Osteoblast (primary cell): ENCODE measurements at regions not wholly inside any gene's neighbourhood (a gene's known extent, or its start where the extent isn't known, plus 50 kb on each side); places are given as distances from the start of the nearest gene placed in this dataset.
A peak's percentile ranks its signal among the peaks of the same experiment; 100 is the strongest.

Experiments
- DNase-seq: peaks from one replicate; pipeline ENCODE4 v3.0.0; 2011; ENCODE audit warnings: low spot score, mixed read lengths; ENCODE audit not compliant: insufficient read length; ENCODE audit errors: missing footprints
- H2AFZ ChIP-seq: 2 replicates; pipeline ENCODE4 v1.6.0; 2011; ENCODE audit warnings: mild to moderate bottlenecking, low read length
- H3K27ac ChIP-seq: 2 replicates; pipeline ENCODE4 v1.5.1; 2011; ENCODE audit warnings: mild to moderate bottlenecking, low read depth, low read length, moderate library complexity
- H3K27me3 ChIP-seq: 2 replicates; pipeline ENCODE4 v1.6.0; 2012; ENCODE audit warnings: mild to moderate bottlenecking, control low read depth, inconsistent platforms, low read length, moderate library complexity; ENCODE audit not compliant: insufficient read depth
- H3K36me3 ChIP-seq: 2 replicates; pipeline ENCODE4 v1.5.1; 2011; ENCODE audit warnings: mild to moderate bottlenecking, low read length, control low read depth, moderate library complexity; ENCODE audit not compliant: insufficient read depth
- H3K4me1 ChIP-seq: 2 replicates; pipeline ENCODE4 v1.5.1; 2011; ENCODE audit warnings: mild to moderate bottlenecking, low read length, control low read depth, moderate library complexity; ENCODE audit not compliant: insufficient read depth
- H3K4me2 ChIP-seq: 2 replicates; pipeline ENCODE4 v1.6.0; 2011; ENCODE audit warnings: mild to moderate bottlenecking, low read length; ENCODE audit not compliant: insufficient read depth
- H3K4me3 ChIP-seq: fragments of 200-600 bp; sonication (generic); 3 replicates; pipeline ENCODE4 v1.5.1; 2012; ENCODE audit warnings: mild to moderate bottlenecking, low read length, inconsistent platforms; ENCODE audit not compliant: insufficient read depth
- H3K79me2 ChIP-seq: 2 replicates; pipeline ENCODE4 v1.6.0; 2012; ENCODE audit warnings: mild to moderate bottlenecking, low read length, control low read depth, inconsistent platforms; ENCODE audit not compliant: insufficient read depth
- H3K9me3 ChIP-seq: 2 replicates; pipeline ENCODE4 v1.5.1; 2011; ENCODE audit warnings: low read depth, low read length, control low read depth
- H4K20me1 ChIP-seq: 2 replicates; pipeline ENCODE4 v1.6.0; 2012; ENCODE audit warnings: mild to moderate bottlenecking, low read length, control low read depth; ENCODE audit not compliant: insufficient read depth
- TF ChIP-seq, protein P1 (sequence below): IDR thresholded peaks from 2 replicates; pipeline ENCODE4 v1.5.1; 2011; ENCODE audit warnings: mild to moderate bottlenecking, low read depth, low read length, moderate library complexity; ENCODE audit errors: extremely low read depth

DNA sequence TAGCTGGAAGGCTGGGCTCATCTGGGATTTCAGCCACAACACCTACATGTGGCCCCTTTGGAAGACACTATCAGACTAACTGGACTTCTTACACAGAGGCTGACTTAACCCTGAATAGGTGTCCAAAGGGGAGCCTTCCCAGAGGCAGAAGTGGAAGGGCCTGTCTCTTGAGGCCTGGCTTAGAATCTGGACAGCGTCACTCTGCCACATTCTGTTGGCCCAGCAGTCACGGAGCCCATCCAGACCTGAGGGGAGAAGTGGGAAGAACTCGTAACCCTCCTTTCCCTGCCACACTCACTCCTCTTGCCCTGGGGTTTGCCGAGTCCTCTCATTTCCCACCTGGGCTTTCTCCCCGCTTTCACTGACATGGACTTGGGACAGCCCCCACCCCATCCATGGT lies 170.5 kb downstream of the C16orf95 start:
- Histone ChIP-seq H3K4me1 (peaks cover 32% of the 10 kb centered on the region), H3K4me3 (no peak overlapping the region), H2AFZ (no peak overlapping the region), H3K79me2 (no peaks in the 10 kb centered on the region), H3K4me2 (no peak overlapping the region), H3K36me3 (no peaks in the 10 kb centered on the region), H3K27me3 (no peaks in the 10 kb centered on the region), H3K27ac (no peak overlapping the region), H3K9me3 (no peaks in the 10 kb centered on the region), H4K20me1 (no peaks in the 10 kb centered on the region)
- TF ChIP-seq, protein P1, sequence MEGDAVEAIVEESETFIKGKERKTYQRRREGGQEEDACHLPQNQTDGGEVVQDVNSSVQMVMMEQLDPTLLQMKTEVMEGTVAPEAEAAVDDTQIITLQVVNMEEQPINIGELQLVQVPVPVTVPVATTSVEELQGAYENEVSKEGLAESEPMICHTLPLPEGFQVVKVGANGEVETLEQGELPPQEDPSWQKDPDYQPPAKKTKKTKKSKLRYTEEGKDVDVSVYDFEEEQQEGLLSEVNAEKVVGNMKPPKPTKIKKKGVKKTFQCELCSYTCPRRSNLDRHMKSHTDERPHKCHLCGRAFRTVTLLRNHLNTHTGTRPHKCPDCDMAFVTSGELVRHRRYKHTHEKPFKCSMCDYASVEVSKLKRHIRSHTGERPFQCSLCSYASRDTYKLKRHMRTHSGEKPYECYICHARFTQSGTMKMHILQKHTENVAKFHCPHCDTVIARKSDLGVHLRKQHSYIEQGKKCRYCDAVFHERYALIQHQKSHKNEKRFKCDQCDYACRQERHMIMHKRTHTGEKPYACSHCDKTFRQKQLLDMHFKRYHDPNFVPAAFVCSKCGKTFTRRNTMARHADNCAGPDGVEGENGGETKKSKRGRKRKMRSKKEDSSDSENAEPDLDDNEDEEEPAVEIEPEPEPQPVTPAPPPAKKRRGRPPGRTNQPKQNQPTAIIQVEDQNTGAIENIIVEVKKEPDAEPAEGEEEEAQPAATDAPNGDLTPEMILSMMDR, result no peak
- no peak for DNase-seq

DNA sequence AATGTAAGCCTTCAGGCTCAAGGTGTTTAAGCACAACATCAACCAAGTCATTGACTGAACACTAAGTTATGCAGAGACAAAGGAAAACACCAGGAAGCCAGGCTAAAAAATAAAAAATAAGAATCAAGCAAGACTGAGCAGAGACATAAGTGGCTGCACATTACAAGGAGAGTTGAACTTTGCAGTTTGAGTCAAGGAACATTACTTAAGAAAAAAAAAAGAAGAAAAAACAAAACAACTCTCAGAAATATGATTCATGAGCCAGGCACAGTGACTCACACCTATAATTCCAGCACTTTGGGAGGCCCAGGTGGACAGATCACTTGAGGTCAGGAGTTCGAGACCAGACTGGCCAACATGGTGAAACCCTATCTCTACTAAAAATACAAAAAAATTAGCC lies 168.1 kb downstream of the C16orf95 start:
- DNase-seq, result peak; percentile 70
- TF ChIP-seq, protein P1, result no peak
- H2AFZ ChIP-seq, result no peak overlapping the region
- no peaks in the 10 kb centered on the region for H3K9me3 ChIP-seq
- H3K4me1 ChIP-seq, result peaks cover 32% of the 10 kb centered on the region
- no peak overlapping the region for H3K4me2 ChIP-seq
- H3K4me3 ChIP-seq, result no peak overlapping the region
- no peaks in the 10 kb centered on the region for H3K79me2 ChIP-seq
- H4K20me1 ChIP-seq, result no peaks in the 10 kb centered on the region
- H3K36me3 ChIP-seq, result no peaks in the 10 kb centered on the region
- no peaks in the 10 kb centered on the region for H3K27me3 ChIP-seq
- H3K27ac ChIP-seq, result no peak overlapping the region

DNA sequence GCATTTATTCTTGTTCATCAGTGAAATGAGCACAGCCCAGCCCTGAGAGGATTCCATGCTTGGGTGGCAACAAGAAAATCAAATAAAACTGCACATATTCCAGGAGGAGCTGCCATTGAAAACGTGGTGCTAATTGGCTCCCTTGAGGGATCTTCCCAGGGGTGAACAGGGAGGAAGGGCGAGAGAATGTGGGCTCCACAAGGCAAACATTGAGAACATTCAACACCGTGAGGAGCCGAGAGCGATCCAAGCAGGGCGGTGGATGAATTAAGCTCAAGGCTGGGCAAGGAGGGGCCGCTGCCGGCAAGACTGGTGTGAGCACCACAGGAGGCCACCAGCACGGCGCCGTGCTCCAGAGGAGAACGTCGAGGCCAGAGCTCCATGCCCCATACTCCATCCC lies 166.9 kb downstream of the C16orf95 start:
- TF ChIP-seq, protein P1, result no peak
- Histone ChIP-seq H2AFZ (no peak overlapping the region), H4K20me1 (no peaks in the 10 kb centered on the region), H3K27ac (no peak overlapping the region), H3K27me3 (no peaks in the 10 kb centered on the region), H3K4me2 (no peak overlapping the region), H3K4me3 (no peak overlapping the region), H3K9me3 (no peaks in the 10 kb centered on the region), H3K79me2 (no peaks in the 10 kb centered on the region), H3K4me1 (peaks cover 26% of the 10 kb centered on the region), H3K36me3 (no peaks in the 10 kb centered on the region)
- DNase-seq, result peak; percentile 38

DNA sequence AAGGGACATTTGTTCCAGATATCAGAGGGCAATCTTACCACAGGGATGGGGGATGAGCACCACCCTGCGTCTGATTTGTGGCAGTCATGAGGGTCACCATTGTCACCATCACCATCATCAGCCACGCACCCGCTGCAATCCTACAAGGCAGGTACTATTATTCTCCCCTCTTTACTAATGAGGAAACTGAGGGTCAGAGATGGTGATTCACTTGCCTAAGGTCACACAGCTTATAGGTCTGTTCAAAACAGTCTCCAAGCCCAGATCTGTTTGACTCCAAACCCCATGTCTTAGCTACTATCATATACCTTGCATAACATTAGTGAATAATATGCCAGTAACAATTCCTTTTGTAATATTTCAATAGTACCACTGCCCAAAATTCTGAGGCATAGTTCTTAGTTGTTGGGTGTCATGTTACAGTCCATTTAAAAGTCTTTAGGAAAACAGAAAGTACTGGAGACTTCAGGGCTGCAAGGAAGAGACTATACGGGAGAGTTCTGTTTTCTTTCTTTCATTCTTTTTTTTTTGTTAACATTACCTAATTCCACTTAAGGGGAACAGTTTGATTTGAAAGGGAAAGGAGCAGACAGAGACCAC lies 166.4 kb downstream of the C16orf95 start:
- Histone ChIP-seq H3K27ac (no peak overlapping the region), H3K9me3 (no peaks in the 10 kb centered on the region), H3K4me2 (peak overlapping the region; percentile 52), H3K27me3 (no peaks in the 10 kb centered on the region), H3K79me2 (no peaks in the 10 kb centered on the region), H4K20me1 (no peaks in the 10 kb centered on the region), H3K4me3 (no peak overlapping the region), H3K4me1 (peaks cover 21% of the 10 kb centered on the region), H3K36me3 (no peaks in the 10 kb centered on the region), H2AFZ (peak overlapping the region; percentile 20)
- peak; percentile 83 for DNase-seq
- TF ChIP-seq, protein P1, result no peak
